Right ventricle myocardium superior (tissue), 1 donor: ENCODE measurements at regions not wholly inside any gene's neighbourhood (a gene's known extent, or its start where the extent isn't known, plus 50 kb on each side); places are given as distances from the start of the nearest gene placed in this dataset.
A peak's percentile ranks its signal among the peaks of the same experiment; 100 is the strongest.

Experiments used
- ATAC-seq: fragments of 200-7000 bp; cut with Tn5 transposase; one replicate; pipeline ENCODE4 v1.9.1; 2020; ENCODE audit warnings: mild to moderate bottlenecking; ENCODE audit not compliant: poor library complexity
- DNase-seq: peaks from one replicate; pipeline ENCODE4 v3.0.0-alpha.2; 2020
- intact Hi-C: fragments of 100-400 bp; cut with DNase I; formaldehyde crosslinking; loops from one replicate; pipeline ENCODE4 v1.11.2; 2022
- donor health status: DM: no; HTN: yes; CAD: no; lungs with severe emphysema.

- no peak for DNase-seq
- intact Hi-C loops = no loop called here
- ATAC-seq = no peak
Measured at GRCh38 chr12:45102818-45103217, 51.9 kb upstream of the DBX2 start.

GRCh38 chr12:45105996-45106395 is 55.1 kb upstream of the DBX2 start:
- intact Hi-C loops = no loop called here
- ATAC-seq = no peak
- no peak for DNase-seq

- no peak for DNase-seq
- intact Hi-C loops = no loop called here
- ATAC-seq = no peak
Measured at GRCh38 chr12:45112306-45112705, 61.4 kb upstream of the DBX2 start.

GRCh38 chr12:45121224-45121623 is 70.3 kb upstream of the DBX2 start:
- ATAC-seq = no peak

GRCh38 chr12:45122768-45123380 is 72.0 kb upstream of the DBX2 start:
- DNase-seq (no peak), ATAC-seq (no peak)
- intact Hi-C loops = no loop called here

More at GRCh38 chr12:45121224-45121623, 70.3 kb upstream of the DBX2 start:
- DNase-seq = no peak
- intact Hi-C loops = no loop called here

- intact Hi-C loops = no loop called here
- DNase-seq (no peak), ATAC-seq (no peak)
Measured at GRCh38 chr12:45124485-45125155, 73.7 kb upstream of the DBX2 start.

- DNase-seq (no peak), ATAC-seq (no peak)
- intact Hi-C loops = no loop called here
Measured at GRCh38 chr12:45125997-45126396, 75.1 kb upstream of the DBX2 start.

- intact Hi-C loops = no loop called here
- no peak for ATAC-seq
- no peak for DNase-seq
Measured at GRCh38 chr12:45128637-45129036, 77.7 kb upstream of the DBX2 start.

GRCh38 chr12:45130881-45131281 is 80.0 kb upstream of the DBX2 start:
- intact Hi-C loops = no loop called here
- DNase-seq (no peak), ATAC-seq (peak; percentile 78)

- ATAC-seq = no peak
- intact Hi-C loops = no loop called here
Measured at GRCh38 chr12:45131506-45131905, 80.6 kb upstream of the DBX2 start.

GRCh38 chr12:45138609-45139008 is 77.3 kb upstream of the ANO6 start:
- no peak for ATAC-seq
- DNase-seq = no peak
- intact Hi-C loops = no loop called here

More at GRCh38 chr12:45131506-45131905, 80.6 kb upstream of the DBX2 start:
- no peak for DNase-seq

GRCh38 chr12:45148006-45148405 is 67.9 kb upstream of the ANO6 start:
- intact Hi-C loops = no loop called here
- ATAC-seq = no peak
- DNase-seq = no peak

GRCh38 chr12:45148619-45149018 is 67.3 kb upstream of the ANO6 start:
- DNase-seq (no peak), ATAC-seq (no peak)
- intact Hi-C loops = no loop called here

GRCh38 chr12:45165284-45165683 is 50.6 kb upstream of the ANO6 start:
- ATAC-seq = no peak
- intact Hi-C loops = no loop called here
- no peak for DNase-seq

GRCh38 chr12:45166056-45166455 is 49.8 kb upstream of the ANO6 start:
- no peak for DNase-seq
- peak; percentile 34 for ATAC-seq
- intact Hi-C loops = no loop called here
